HG02970 (cell line): ENCODE measurements at regions not wholly inside any gene's neighbourhood (a gene's known extent, or its start where the extent isn't known, plus 50 kb on each side); places are given as distances from the start of the nearest gene placed in this dataset.
"Not testable (repeated sequence)": the region's sequence is repeated elsewhere in the genome, so short reads cannot be mapped to it uniquely, and the experiment has no call there.

Experiments used
- ATAC-seq: cut with Tn5 transposase; IDR thresholded peaks from one replicate; pipeline ENCODE4 v1.9.1; 2021; ENCODE audit warnings: mild to moderate bottlenecking, moderate library complexity, moderate number of reproducible peaks; ENCODE audit not compliant: unreplicated experiment, low FRiP score

DNA sequence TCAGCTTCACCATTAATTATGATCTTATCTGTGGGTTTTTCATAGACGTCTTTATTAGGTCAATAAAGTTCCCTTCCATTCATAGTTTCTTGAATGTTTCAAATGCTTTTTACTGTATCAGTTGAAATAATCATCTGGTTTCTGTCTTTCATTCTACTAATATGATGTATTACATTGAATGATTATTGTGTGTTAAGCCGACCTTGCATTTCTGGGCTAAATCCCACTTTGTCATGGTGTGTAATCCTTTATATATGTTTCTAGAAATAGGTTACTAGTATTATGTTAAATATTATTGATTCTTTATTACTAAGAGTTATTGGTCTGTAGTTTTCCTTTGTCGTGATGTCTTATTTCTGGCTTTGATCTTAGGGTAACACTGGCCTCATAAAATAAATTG, 134.9 kb downstream of the FASLG start:
- ATAC-seq = no peak

GRCh38 chr1:172795741-172796140, 136.8 kb downstream of the FASLG start:
- no peak for ATAC-seq

- ATAC-seq = not testable (repeated sequence)
Observed at GRCh38 chr1:172799804-172800203, 140.9 kb downstream of the FASLG start.

DNA sequence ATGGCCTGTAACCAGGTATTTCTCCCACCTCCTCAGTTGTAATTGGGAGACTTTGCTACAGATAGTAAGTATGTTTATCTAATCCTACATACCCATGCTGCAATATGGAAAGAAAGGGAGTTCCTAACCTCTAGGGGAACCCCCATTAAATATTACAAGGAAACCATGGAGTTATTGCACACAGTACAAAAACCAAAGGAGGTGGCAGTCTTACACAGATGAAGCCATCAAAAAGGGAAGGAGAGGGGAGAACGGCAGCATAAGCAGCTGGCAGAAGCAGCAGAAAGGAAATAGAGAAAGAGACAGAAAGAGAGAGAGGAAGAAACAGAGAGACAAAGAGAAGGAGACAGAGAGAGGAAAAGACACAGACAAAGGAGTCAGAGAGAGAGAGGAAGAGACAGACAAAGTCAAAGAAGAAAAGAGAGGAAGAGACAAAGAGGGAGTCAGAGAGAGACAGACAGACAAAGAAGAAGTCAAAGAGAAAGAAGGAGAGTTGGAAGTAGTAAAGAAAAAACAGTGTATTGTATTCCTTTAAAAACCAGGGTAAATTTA, 142.9 kb downstream of the FASLG start:
- no peak for ATAC-seq

DNA sequence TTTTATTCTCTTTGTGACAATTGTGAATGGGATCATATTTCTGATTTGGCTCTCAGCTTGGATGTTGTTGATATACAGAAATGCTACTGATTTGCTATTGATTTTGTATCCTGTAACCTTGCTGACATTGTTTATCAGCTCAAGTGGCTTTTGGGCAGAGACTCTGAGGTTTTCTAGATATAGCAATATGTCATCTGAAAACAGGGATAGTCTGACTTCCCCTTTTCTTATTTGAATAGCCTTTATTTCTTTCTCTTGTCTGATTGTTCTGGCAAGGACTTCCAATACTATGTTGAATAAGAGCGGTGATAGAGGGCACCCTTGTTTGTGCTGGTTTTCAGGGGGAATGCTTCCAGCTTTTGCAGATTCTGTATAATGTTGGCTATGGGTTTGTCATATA, 150.8 kb downstream of the FASLG start:
- ATAC-seq = no peak

- no peak for ATAC-seq
Observed at GRCh38 chr1:172810480-172811175, 151.7 kb downstream of the FASLG start.

DNA sequence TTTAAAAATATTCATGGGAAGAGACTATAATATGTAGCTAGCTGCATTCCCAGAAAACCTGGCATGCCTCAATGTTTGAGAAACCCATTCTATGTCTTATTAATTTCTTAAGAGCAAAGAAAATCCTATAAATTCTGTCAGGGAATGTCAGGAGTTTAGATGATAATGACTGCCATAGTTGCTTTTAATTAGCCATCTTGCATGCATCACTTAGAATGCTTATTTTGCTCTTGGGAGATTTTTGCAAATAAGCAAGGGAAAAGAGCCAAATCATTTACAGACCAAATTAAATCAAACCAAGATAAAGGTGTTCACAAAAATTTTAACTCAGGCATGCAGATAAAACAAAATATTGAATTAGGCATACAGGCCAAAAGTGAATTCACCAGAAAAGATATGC, 152.8 kb downstream of the FASLG start:
- ATAC-seq = no peak

- ATAC-seq = no peak
Observed at GRCh38 chr1:172812118-172812517, 153.2 kb downstream of the FASLG start.

GRCh38 chr1:172813330-172813729, 154.4 kb downstream of the FASLG start:
- no peak for ATAC-seq

GRCh38 chr1:172814428-172814827, 155.5 kb downstream of the FASLG start:
- ATAC-seq = no peak

GRCh38 chr1:172815740-172816139, 156.8 kb downstream of the FASLG start:
- no peak for ATAC-seq

DNA sequence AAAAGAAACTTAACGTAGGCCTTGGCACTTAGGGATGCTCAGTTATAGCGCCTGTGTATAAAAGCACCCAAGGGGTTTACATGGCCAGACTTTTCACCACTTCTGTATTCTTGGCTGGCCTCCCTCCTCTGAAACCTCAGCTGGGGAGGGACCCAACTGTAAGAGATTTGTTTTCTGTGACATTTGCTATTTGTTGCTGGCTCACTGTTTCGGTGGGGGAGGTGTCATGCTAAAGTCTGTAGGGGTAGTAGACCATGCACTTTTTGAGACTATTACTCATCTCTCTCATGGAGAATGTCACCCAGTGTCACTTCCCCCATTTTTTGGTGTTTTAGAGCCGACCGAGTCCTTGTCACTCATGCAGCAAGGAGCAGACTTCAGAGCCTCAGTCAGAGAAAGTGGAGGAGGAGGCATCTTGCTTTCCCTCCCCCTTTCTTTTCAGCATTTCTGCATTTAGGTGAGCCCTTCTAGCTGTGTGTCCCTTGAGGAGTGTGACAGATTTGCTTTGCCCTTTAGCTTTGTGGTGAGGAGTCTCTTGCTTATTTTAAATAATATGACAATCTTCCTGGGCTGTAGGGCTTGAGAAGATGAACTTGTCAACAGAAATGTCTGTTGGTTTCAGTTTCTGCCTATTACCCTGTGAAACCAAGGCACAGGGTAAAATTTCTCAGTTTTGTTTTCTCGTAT, 160.1 kb downstream of the FASLG start:
- ATAC-seq = peak; percentile 92

GRCh38 chr1:172820475-172821158, 161.7 kb downstream of the FASLG start:
- ATAC-seq = no peak

- ATAC-seq = no peak
Observed at GRCh38 chr1:172821609-172822274, 162.8 kb downstream of the FASLG start.

DNA sequence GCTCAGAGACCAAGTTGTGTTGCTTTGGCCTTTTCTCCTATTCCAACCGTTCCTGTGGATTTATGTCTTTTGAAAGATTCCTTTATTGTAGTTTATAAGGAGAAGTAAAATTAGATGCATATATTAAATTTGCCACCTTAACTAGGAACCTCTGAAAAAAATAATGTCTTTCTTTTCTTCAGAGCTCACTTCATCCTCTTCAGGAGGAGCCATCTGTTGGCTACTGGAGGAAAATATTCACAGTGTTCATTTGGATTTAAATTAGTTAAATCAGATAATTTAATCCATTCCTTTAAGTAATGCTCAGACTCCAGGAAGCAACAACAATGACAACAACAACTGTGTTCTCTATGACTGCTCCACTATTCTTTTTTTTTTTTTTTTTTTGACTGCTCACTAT, 164.0 kb downstream of the FASLG start:
- no peak for ATAC-seq

GRCh38 chr1:172823534-172823933, 164.6 kb downstream of the FASLG start:
- no peak for ATAC-seq

- no peak for ATAC-seq
Observed at GRCh38 chr1:172824209-172824608, 165.3 kb downstream of the FASLG start.

- no peak for ATAC-seq
Observed at GRCh38 chr1:172826096-172826741, 167.3 kb downstream of the FASLG start.

DNA sequence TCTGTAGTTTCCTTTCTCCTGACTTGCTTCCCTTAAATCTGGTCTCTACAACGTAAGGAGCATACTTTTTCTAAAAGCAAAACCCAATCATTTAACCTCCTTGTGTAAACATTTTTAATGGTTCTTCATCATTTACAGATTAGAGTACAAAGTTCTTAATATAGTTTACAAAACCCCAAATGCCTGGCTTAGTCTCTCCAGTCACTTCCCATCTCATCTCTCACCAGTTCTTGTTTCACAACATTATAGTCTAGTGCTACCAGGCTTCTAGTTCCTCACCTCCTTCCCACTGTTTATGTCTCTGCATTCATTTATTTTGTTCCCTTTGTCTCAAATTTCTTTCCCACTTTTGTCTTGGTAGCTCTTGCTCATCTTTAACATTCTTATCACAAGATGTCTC, 168.4 kb downstream of the FASLG start:
- no peak for ATAC-seq

DNA sequence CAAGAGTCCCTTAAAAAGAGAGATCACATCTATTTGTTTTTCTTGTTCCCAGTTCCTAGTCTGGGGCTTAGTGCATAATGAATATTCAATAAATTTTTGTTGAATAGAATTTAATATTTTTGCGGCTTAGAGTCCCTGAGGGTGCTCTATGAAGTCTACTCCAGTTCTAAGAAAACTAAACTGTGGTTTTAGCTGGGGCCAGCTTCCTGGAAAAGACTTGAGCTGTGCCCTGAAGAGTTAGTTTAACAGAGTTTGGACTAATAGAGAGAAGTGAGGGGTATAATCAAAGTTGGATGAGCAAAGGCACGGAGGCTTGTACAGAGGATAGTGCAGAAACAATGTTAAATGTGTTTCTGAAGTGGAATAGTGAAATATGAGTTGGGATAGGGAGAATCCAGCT, 168.9 kb downstream of the FASLG start:
- no peak for ATAC-seq
